GM12878 (cell line): ENCODE measurements at regions not wholly inside any gene's neighbourhood (a gene's known extent, or its start where the extent isn't known, plus 50 kb on each side); places are given as distances from the start of the nearest gene placed in this dataset.

Experiments used
- ATAC-seq: fragments of 200-7000 bp; cut with Tn5 transposase; 3 replicates; pipeline ENCODE4 v1.9.1; 2020; ENCODE audit warnings: mild to moderate bottlenecking, moderate library complexity
- BruUV-seq: library from RNA; stranded (reverse); fragments of 400-500 nt; replicated peaks from 2 replicates; lab custom pipeline; 2021; lab: Mats Ljungman, UMichigan
- CTCF ChIA-PET: fragments of 300-600 bp; sonication (Branson Sonifier 250); formaldehyde crosslinking; extraction: SDS; loops from one replicate; lab custom pipeline; 2021; ENCODE audit warnings: inconsistent platforms; lab: Yijun Ruan, JAX
- POLR2A ChIA-PET: fragments of 350-600 bp; formaldehyde crosslinking; extraction: SDS; loops from one replicate; lab custom pipeline; 2021; ENCODE audit warnings: inconsistent platforms; lab: Charles Lee
- RAD21 ChIA-PET: fragments of 300-600 bp; sonication (Branson Sonifier 250); formaldehyde crosslinking; loops from one replicate; lab custom pipeline; 2023; ENCODE audit warnings: antibody characterized with exemption; ENCODE audit not compliant: unreplicated experiment; lab: Charles Lee
- SMC1A ChIA-PET: fragments of 300-600 bp; sonication (Branson Sonifier 250); formaldehyde crosslinking; loops from one replicate; lab custom pipeline; 2023; ENCODE audit not compliant: unreplicated experiment, uncharacterized antibody; lab: Charles Lee
- DNase-seq: peaks from one replicate; pipeline ENCODE4 v3.0.0-alpha.2; 2011; ENCODE audit warnings: low read depth, low spot score
- FAIRE-seq: peaks from 3 replicates; lab custom pipeline; 2011; peaks lifted over from hg19 to GRCh38; lab: Jason Lieb, UNC
- H2AFZ ChIP-seq: 2 replicates; pipeline ENCODE4 v1.6.0; 2011; ENCODE audit warnings: low read depth, low read length, control low read depth; ENCODE audit not compliant: control insufficient read depth
- H3K27ac ChIP-seq: 2 replicates; pipeline ENCODE4 v1.5.1; 2011; ENCODE audit warnings: control low read depth; ENCODE audit not compliant: control insufficient read depth, insufficient read depth
- H3K27me3 ChIP-seq, 2 experiments: replicated peaks in 1 of 2; 2 replicates each; pipeline versions ENCODE4 v1.6.0 to v1.6.1; 2011; ENCODE audit warnings: low read length in 1 of 2; ENCODE audit not compliant: control insufficient read depth in 2 of 2, insufficient read depth in 2 of 2
- H3K36me3 ChIP-seq, 2 experiments: 2 replicates each; pipeline ENCODE4 v1.5.1; 2011; ENCODE audit warnings: low read length in 1 of 2; ENCODE audit not compliant: control insufficient read depth in 2 of 2, insufficient read depth in 2 of 2
- H3K4me1 ChIP-seq: 2 replicates; pipeline ENCODE4 v1.6.1; 2011; ENCODE audit warnings: mild to moderate bottlenecking, low read length, moderate library complexity, mixed read lengths; ENCODE audit not compliant: control insufficient read depth, insufficient read depth
- H3K4me2 ChIP-seq: 2 replicates; pipeline ENCODE4 v1.6.0; 2011; ENCODE audit warnings: control low read depth; ENCODE audit not compliant: control insufficient read depth, insufficient read depth
- H3K4me3 ChIP-seq: fragments of 200-600 bp; sonication (generic); 2 replicates; pipeline ENCODE4 v1.5.1; 2016
- H3K79me2 ChIP-seq: 2 replicates; pipeline ENCODE4 v1.6.0; 2011; ENCODE audit warnings: low read length; ENCODE audit not compliant: control insufficient read depth, insufficient read depth
- H3K9ac ChIP-seq: 2 replicates; pipeline ENCODE4 v1.8.0; 2011; ENCODE audit warnings: low read length, control low read depth, mixed read lengths; ENCODE audit not compliant: control insufficient read depth, insufficient read depth
- H3K9me3 ChIP-seq: replicated peaks from 3 replicates; pipeline ENCODE4 v1.5.1; 2011; ENCODE audit warnings: mild to moderate bottlenecking, low read length; ENCODE audit not compliant: control insufficient read depth, insufficient read depth
- H4K20me1 ChIP-seq: 2 replicates; pipeline ENCODE4 v1.6.0; 2011; ENCODE audit not compliant: control insufficient read depth, insufficient read depth
- ATF7 ChIP-seq: fragments of 450-650 bp; IDR thresholded peaks from 2 replicates; pipeline ENCODE4 v1.6.1; 2016; ENCODE audit warnings: low read depth, mild to moderate bottlenecking
- BACH1 ChIP-seq: fragments of 450-650 bp; IDR thresholded peaks from 2 replicates; pipeline ENCODE4 v1.6.1; 2017; ENCODE audit warnings: mild to moderate bottlenecking, borderline replicate concordance
- CHD4 ChIP-seq: fragments of 200-600 bp; sonication (generic); IDR thresholded peaks from 2 replicates; pipeline ENCODE4 v1.6.1; 2016; ENCODE audit warnings: mild to moderate bottlenecking
- FOXK2 ChIP-seq: fragments of 450-650 bp; IDR thresholded peaks from 2 replicates; pipeline ENCODE4 v1.6.1; 2017; ENCODE audit warnings: mild to moderate bottlenecking, moderate library complexity
- IKZF2 ChIP-seq, 2 experiments: fragments of 450-650 bp; IDR thresholded peaks; 2 replicates each; pipeline ENCODE4 v1.6.1; 2017; ENCODE audit warnings: mild to moderate bottlenecking in 2 of 2, moderate library complexity in 2 of 2
- NBN ChIP-seq: fragments of 450-650 bp; IDR thresholded peaks from 2 replicates; pipeline ENCODE4 v1.6.1; 2016
- POLR2AphosphoS5 ChIP-seq: IDR thresholded peaks from 2 replicates; pipeline ENCODE4 v1.6.1; 2011; ENCODE audit warnings: mild to moderate bottlenecking, low read length, inconsistent platforms
- TARDBP ChIP-seq: IDR thresholded peaks from 2 replicates; pipeline ENCODE4 v1.6.1; 2016; ENCODE audit warnings: borderline replicate concordance
- WGBS: methylation state at CpG from one replicate; pipeline ENCODE4 v1.1.6; 2016; ENCODE audit warnings: low lambda C conversion rate; ENCODE audit not compliant: insufficient replicate concordance, insufficient coverage; ENCODE audit errors: missing lambda C conversion rate; 5-methylcytosine and 5-hydroxymethylcytosine counted together
- in situ Hi-C: fragments of 300-500 bp; cut with MboI; formaldehyde crosslinking; loops from 9 replicates; pipeline ENCODE4 v1.14.3; 2018; ENCODE audit warnings: mixed read lengths
- intact Hi-C: fragments of 100-400 bp; cut with micrococcal nuclease; formaldehyde crosslinking; loops from one replicate; pipeline ENCODE4 v1.14.2; 2022; ENCODE audit not compliant: unreplicated experiment
- TF ChIP-seq, protein P1 (sequence below), 3 experiments: IDR thresholded peaks in 2 of 3; conservative IDR thresholded peaks in 1 of 3; 2 replicates each; pipeline ENCODE4 v1.5.1; 2011; ENCODE audit warnings: low read depth in 3 of 3, low read length in 3 of 3, mild to moderate bottlenecking in 3 of 3, control low read depth in 2 of 3, moderate library complexity in 2 of 3, inconsistent platforms in 1 of 3, mixed read lengths in 1 of 3; ENCODE audit not compliant: control insufficient read depth in 2 of 3, insufficient read depth in 1 of 3; ENCODE audit errors: extremely low read depth in 1 of 3
- TF ChIP-seq, protein P2 (sequence below): fragments of 150-350 bp; IDR thresholded peaks from 2 replicates; pipeline ENCODE4 v1.6.1; 2014; ENCODE audit warnings: mild to moderate bottlenecking, low read depth, low read length
- TF ChIP-seq, protein P3 (sequence below): IDR thresholded peaks from 2 replicates; pipeline ENCODE4 v1.6.1; 2011; ENCODE audit warnings: low read depth, mild to moderate bottlenecking, low read length, moderate library complexity, borderline replicate concordance; ENCODE audit errors: extremely low read depth

DNA sequence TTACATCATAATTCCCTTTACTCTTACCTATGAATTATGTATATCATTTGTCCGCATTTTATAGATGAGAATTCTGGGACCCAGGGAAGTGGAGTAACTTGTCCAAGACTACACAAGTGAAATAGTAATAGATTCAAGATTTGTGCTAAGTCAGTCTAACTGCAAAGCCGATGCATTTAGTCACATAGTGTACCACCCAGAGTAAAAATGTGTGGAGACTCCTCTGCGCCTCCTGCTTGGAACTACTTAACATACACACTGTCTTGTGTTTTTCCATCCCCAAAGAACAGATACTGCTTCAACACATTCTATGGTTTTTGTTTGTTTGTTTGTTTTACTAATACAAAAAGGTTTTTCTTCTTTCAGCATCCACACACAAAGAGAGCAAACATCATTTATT, 729.8 kb downstream of the PRELID2 start:
- Histone ChIP-seq H3K9ac (no peak overlapping the region), H3K27me3 (no peaks in the 10 kb centered on the region), H3K4me3 (no peak overlapping the region), H3K9me3 (no peaks in the 10 kb centered on the region), H4K20me1 (no peaks in the 10 kb centered on the region), H3K79me2 (no peaks in the 10 kb centered on the region), H3K4me1 (no peaks in the 10 kb centered on the region), H3K27ac (no peak overlapping the region), H3K36me3 (no peaks in the 10 kb centered on the region), H2AFZ (no peak overlapping the region), H3K4me2 (no peak overlapping the region)
- ATAC-seq: no peak
- 24% methylated on average over 3 of the region's 3 CpGs for WGBS
- RAD21 ChIA-PET: no interaction called here
- SMC1A ChIA-PET: no interaction called here
- CTCF ChIA-PET: no interaction called here
- intact Hi-C loops (loop anchor here (10.0 kb wide), 1 partner anchor 901 kb away; no protein-coding TSS in a partner anchor), in situ Hi-C loops (no loop called here)
- TF ChIP-seq POLR2AphosphoS5 (no peak), CHD4 (no peak), TARDBP (no peak), BACH1 (no peak), ATF7 (no peak), IKZF2 (IDR thresholded peaks at IDR 0.05) (no peak), NBN (no peak), FOXK2 (no peak)
- TF ChIP-seq, protein P1, sequence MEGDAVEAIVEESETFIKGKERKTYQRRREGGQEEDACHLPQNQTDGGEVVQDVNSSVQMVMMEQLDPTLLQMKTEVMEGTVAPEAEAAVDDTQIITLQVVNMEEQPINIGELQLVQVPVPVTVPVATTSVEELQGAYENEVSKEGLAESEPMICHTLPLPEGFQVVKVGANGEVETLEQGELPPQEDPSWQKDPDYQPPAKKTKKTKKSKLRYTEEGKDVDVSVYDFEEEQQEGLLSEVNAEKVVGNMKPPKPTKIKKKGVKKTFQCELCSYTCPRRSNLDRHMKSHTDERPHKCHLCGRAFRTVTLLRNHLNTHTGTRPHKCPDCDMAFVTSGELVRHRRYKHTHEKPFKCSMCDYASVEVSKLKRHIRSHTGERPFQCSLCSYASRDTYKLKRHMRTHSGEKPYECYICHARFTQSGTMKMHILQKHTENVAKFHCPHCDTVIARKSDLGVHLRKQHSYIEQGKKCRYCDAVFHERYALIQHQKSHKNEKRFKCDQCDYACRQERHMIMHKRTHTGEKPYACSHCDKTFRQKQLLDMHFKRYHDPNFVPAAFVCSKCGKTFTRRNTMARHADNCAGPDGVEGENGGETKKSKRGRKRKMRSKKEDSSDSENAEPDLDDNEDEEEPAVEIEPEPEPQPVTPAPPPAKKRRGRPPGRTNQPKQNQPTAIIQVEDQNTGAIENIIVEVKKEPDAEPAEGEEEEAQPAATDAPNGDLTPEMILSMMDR (IDR thresholded peaks at IDR 0.05 in 2 of 3, conservative IDR thresholded peaks at IDR 0.05 in 1 of 3; ENCODE audit: control insufficient read depth in 2 of 3, extremely low read depth in 1 of 3, insufficient read depth in 1 of 3, low read depth in 3 of 3, low read length in 3 of 3): no peak
- TF ChIP-seq, protein P2, sequence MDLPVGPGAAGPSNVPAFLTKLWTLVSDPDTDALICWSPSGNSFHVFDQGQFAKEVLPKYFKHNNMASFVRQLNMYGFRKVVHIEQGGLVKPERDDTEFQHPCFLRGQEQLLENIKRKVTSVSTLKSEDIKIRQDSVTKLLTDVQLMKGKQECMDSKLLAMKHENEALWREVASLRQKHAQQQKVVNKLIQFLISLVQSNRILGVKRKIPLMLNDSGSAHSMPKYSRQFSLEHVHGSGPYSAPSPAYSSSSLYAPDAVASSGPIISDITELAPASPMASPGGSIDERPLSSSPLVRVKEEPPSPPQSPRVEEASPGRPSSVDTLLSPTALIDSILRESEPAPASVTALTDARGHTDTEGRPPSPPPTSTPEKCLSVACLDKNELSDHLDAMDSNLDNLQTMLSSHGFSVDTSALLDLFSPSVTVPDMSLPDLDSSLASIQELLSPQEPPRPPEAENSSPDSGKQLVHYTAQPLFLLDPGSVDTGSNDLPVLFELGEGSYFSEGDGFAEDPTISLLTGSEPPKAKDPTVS: no peak
- TF ChIP-seq, protein P3, sequence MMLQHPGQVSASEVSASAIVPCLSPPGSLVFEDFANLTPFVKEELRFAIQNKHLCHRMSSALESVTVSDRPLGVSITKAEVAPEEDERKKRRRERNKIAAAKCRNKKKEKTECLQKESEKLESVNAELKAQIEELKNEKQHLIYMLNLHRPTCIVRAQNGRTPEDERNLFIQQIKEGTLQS: no peak
- no TSS peak for BruUV-seq
- no peak for DNase-seq
- POLR2A ChIA-PET: no interaction called here
- no peak for FAIRE-seq
